A673 (cell line): ENCODE measurements at regions not wholly inside any gene's neighbourhood (a gene's known extent, or its start where the extent isn't known, plus 50 kb on each side); places are given as distances from the start of the nearest gene placed in this dataset.

Experiments
- CTCF ChIP-seq: fragments of 300-800, 200-600 bp; sonication (generic); conservative IDR thresholded peaks from 2 replicates; pipeline ENCODE4 v1.5.1; 2017; ENCODE audit warnings: low read depth, mild to moderate bottlenecking, antibody characterized with exemption, low read length, moderate library complexity, mixed read lengths
- EZH2 ChIP-seq: fragments of 200-600 bp; sonication (generic); IDR thresholded peaks from 2 replicates; pipeline ENCODE4 v1.6.1; 2017; ENCODE audit warnings: borderline replicate concordance, low read depth, mild to moderate bottlenecking, mixed read lengths, antibody characterized with exemption, low read length; ENCODE audit not compliant: poor library complexity, severe bottlenecking

- no peak for TF ChIP-seq CTCF
- TF ChIP-seq EZH2, result no peak
These were observed 62.0 kb upstream of the TFRC start for GRCh38 chr3:196143708-196144382.
